Glutamatergic neuron (in vitro differentiated cells): ENCODE measurements at regions not wholly inside any gene's neighbourhood (a gene's known extent, or its start where the extent isn't known, plus 50 kb on each side); places are given as distances from the start of the nearest gene placed in this dataset.
"Not testable (repeated sequence)": the region's sequence is repeated elsewhere in the genome, so short reads cannot be mapped to it uniquely, and the experiment has no call there.

ENCODE experiments used
- DNase-seq: peaks from one replicate; pipeline ENCODE4 v3.0.0; 2022
- H3K27ac Mint-ChIP-seq: one replicate; pipeline ENCODE4 v1.8.0; 2020; ENCODE audit warnings: mild to moderate bottlenecking, mixed read lengths, inconsistent platforms; ENCODE audit not compliant: unreplicated experiment
- H3K27me3 Mint-ChIP-seq: one replicate; pipeline ENCODE4 v1.8.0; 2020; ENCODE audit warnings: mild to moderate bottlenecking, moderate library complexity, mixed read lengths, inconsistent platforms; ENCODE audit not compliant: unreplicated experiment
- H3K36me3 Mint-ChIP-seq: one replicate; pipeline ENCODE4 v1.8.0; 2020; ENCODE audit warnings: mild to moderate bottlenecking, mixed read lengths, inconsistent platforms; ENCODE audit not compliant: unreplicated experiment
- H3K4me1 Mint-ChIP-seq: one replicate; pipeline ENCODE4 v1.8.0; 2020; ENCODE audit warnings: mild to moderate bottlenecking, low read depth, mixed read lengths, inconsistent platforms; ENCODE audit not compliant: unreplicated experiment
- H3K4me3 Mint-ChIP-seq: one replicate; pipeline ENCODE4 v1.8.0; 2020; ENCODE audit warnings: mild to moderate bottlenecking, mixed read lengths, inconsistent platforms; ENCODE audit not compliant: unreplicated experiment
- H3K9me3 Mint-ChIP-seq: one replicate; pipeline ENCODE4 v1.8.0; 2020; ENCODE audit warnings: mild to moderate bottlenecking, moderate library complexity, mixed read lengths, inconsistent platforms; ENCODE audit not compliant: unreplicated experiment
- TF ChIP-seq, protein P1 (sequence below): fragments of 200-600 bp; sonication (generic); IDR thresholded peaks from one replicate; pipeline ENCODE4 v1.5.0; 2021; ENCODE audit not compliant: partially characterized antibody, unreplicated experiment

DNA sequence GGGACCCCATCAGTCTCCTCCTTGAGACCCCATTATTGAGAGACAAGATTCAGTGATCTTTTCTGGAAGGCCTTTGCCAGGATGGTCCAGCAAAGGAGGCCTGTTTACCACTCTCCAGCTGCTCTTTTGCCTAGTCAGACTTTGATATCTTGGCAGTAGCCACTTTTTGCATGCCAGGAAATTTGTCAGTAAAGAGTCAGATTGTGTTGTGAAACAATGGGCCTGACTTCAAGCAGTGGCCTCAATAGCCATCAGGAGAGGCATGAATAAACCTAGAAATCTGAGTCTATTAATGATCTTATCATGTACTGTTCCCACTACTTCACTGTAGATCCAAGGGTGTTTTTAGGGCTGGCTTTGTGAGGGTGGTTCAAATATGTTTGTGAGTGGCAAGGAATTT, 479.4 kb downstream of the JRKL start:
- TF ChIP-seq, protein P1, sequence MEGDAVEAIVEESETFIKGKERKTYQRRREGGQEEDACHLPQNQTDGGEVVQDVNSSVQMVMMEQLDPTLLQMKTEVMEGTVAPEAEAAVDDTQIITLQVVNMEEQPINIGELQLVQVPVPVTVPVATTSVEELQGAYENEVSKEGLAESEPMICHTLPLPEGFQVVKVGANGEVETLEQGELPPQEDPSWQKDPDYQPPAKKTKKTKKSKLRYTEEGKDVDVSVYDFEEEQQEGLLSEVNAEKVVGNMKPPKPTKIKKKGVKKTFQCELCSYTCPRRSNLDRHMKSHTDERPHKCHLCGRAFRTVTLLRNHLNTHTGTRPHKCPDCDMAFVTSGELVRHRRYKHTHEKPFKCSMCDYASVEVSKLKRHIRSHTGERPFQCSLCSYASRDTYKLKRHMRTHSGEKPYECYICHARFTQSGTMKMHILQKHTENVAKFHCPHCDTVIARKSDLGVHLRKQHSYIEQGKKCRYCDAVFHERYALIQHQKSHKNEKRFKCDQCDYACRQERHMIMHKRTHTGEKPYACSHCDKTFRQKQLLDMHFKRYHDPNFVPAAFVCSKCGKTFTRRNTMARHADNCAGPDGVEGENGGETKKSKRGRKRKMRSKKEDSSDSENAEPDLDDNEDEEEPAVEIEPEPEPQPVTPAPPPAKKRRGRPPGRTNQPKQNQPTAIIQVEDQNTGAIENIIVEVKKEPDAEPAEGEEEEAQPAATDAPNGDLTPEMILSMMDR = no peak
- Mint-ChIP-seq H3K27ac (no peak overlapping the region), H3K4me1 (no peaks in the 10 kb centered on the region), H3K4me3 (no peak overlapping the region), H3K27me3 (peaks cover 3% of the 10 kb centered on the region), H3K36me3 (no peaks in the 10 kb centered on the region), H3K9me3 (no peaks in the 10 kb centered on the region)
- DNase-seq = no peak

GRCh38 chr11:96875712-96876111, 485.9 kb downstream of the JRKL start:
- TF ChIP-seq, protein P1 = no peak
- no peak overlapping the region for H3K4me3 Mint-ChIP-seq
- DNase-seq = no peak
- H3K27ac Mint-ChIP-seq = no peak overlapping the region
- H3K4me1 Mint-ChIP-seq = no peaks in the 10 kb centered on the region
- H3K27me3 Mint-ChIP-seq = no peaks in the 10 kb centered on the region
- H3K9me3 Mint-ChIP-seq = no peaks in the 10 kb centered on the region
- H3K36me3 Mint-ChIP-seq = no peaks in the 10 kb centered on the region

- H3K4me3 Mint-ChIP-seq = no peak overlapping the region
- no peaks in the 10 kb centered on the region for H3K4me1 Mint-ChIP-seq
- H3K27ac Mint-ChIP-seq = no peak overlapping the region
- no peaks in the 10 kb centered on the region for H3K27me3 Mint-ChIP-seq
- TF ChIP-seq, protein P1 = no peak
- no peaks in the 10 kb centered on the region for H3K9me3 Mint-ChIP-seq
- DNase-seq = no peak
- H3K36me3 Mint-ChIP-seq = no peaks in the 10 kb centered on the region
Measured at GRCh38 chr11:96878299-96879051, 488.7 kb downstream of the JRKL start.

- not testable (repeated sequence) for H3K4me3 Mint-ChIP-seq, H3K36me3 Mint-ChIP-seq, H3K27me3 Mint-ChIP-seq, H3K4me1 Mint-ChIP-seq, DNase-seq, H3K27ac Mint-ChIP-seq, H3K9me3 Mint-ChIP-seq
Measured at GRCh38 chr11:96882622-96883021, 492.8 kb downstream of the JRKL start.

GRCh38 chr11:96885405-96885804, 495.6 kb downstream of the JRKL start:
- Mint-ChIP-seq H3K36me3 (no peaks in the 10 kb centered on the region), H3K4me1 (no peaks in the 10 kb centered on the region), H3K9me3 (no peaks in the 10 kb centered on the region), H3K27ac (no peak overlapping the region), H3K27me3 (no peaks in the 10 kb centered on the region), H3K4me3 (no peak overlapping the region)
- TF ChIP-seq, protein P1 = no peak
- DNase-seq = no peak
